IMR-90 (cell line): ENCODE measurements at regions not wholly inside any gene's neighbourhood (a gene's known extent, or its start where the extent isn't known, plus 50 kb on each side); places are given as distances from the start of the nearest gene placed in this dataset.
A peak's percentile ranks its signal among the peaks of the same experiment; 100 is the strongest.

Experiments
- ATAC-seq: fragments of 200-7000 bp; cut with Tn5 transposase; 2 replicates; pipeline ENCODE4 v1.9.1; 2020; ENCODE audit warnings: low read depth, mild to moderate bottlenecking, moderate library complexity
- BruUV-seq: library from RNA; stranded (reverse); fragments of 400-500 nt; replicated peaks from 2 replicates; lab custom pipeline; 2021; lab: Mats Ljungman, UMichigan
- CTCF ChIA-PET: fragments of 300-600 bp; formaldehyde crosslinking; extraction: SDS; loops from one replicate; lab custom pipeline; 2021; ENCODE audit warnings: antibody characterized with exemption; lab: Yijun Ruan, JAX
- POLR2A ChIA-PET: fragments of 300-600 bp; sonication (Branson Sonifier 250); formaldehyde crosslinking; loops from one replicate; lab custom pipeline; 2022; ENCODE audit warnings: antibody characterized with exemption; ENCODE audit not compliant: unreplicated experiment; lab: Charles Lee
- DNase-seq: peaks from one replicate; pipeline ENCODE4 v3.0.0; 2013
- H2AFZ ChIP-seq: replicated peaks from 2 replicates; pipeline ENCODE3; 2013; ENCODE audit warnings: low read length, mild to moderate bottlenecking; ENCODE audit not compliant: poor library complexity
- H2AK5ac ChIP-seq: 2 replicates; pipeline ENCODE4 v1.6.1; 2013; ENCODE audit warnings: low read depth, low read length, inconsistent platforms
- H2AK9ac ChIP-seq: replicated peaks from 2 replicates; pipeline ENCODE3; 2013; ENCODE audit warnings: mild to moderate bottlenecking, low read depth, low read length, moderate library complexity; ENCODE audit not compliant: poor library complexity
- H2BK120ac ChIP-seq: 2 replicates; pipeline ENCODE4 v1.6.1; 2013; ENCODE audit warnings: low read depth, low read length, inconsistent platforms
- H2BK15ac ChIP-seq: 3 replicates; pipeline ENCODE4 v1.6.1; 2013; ENCODE audit warnings: low read depth, low read length, inconsistent platforms
- H2BK20ac ChIP-seq: 2 replicates; pipeline ENCODE4 v1.6.1; 2013; ENCODE audit warnings: low read depth, mild to moderate bottlenecking, inconsistent platforms, low read length, moderate library complexity
- H2BK5ac ChIP-seq: 2 replicates; pipeline ENCODE4 v1.6.1; 2013; ENCODE audit warnings: mild to moderate bottlenecking, low read depth, low read length, inconsistent platforms; ENCODE audit not compliant: poor library complexity, severe bottlenecking
- H3K14ac ChIP-seq: replicated peaks from 2 replicates; pipeline ENCODE4 v1.6.1; 2013; ENCODE audit warnings: low read depth, low read length, inconsistent platforms
- H3K18ac ChIP-seq: 2 replicates; pipeline ENCODE4 v1.6.1; 2013; ENCODE audit warnings: low read depth, low read length, control low read depth
- H3K23ac ChIP-seq: 2 replicates; pipeline ENCODE4 v1.6.1; 2013; ENCODE audit warnings: low read depth, low read length, inconsistent platforms
- H3K27ac ChIP-seq: 2 replicates; pipeline ENCODE4 v1.5.1; 2013; ENCODE audit warnings: mild to moderate bottlenecking, control low read depth, low read length; ENCODE audit not compliant: insufficient read depth
- H3K27me3 ChIP-seq: 2 replicates; pipeline ENCODE4 v1.6.1; 2013; ENCODE audit warnings: low read length; ENCODE audit not compliant: control insufficient read depth, insufficient read depth
- H3K36me3 ChIP-seq: 2 replicates; pipeline ENCODE4 v1.6.1; 2013; ENCODE audit warnings: low read length, mixed read lengths; ENCODE audit not compliant: control insufficient read depth, insufficient read depth
- H3K4ac ChIP-seq: 2 replicates; pipeline ENCODE4 v1.6.1; 2013; ENCODE audit warnings: low read depth, low read length, inconsistent platforms
- H3K4me1 ChIP-seq: 2 replicates; pipeline ENCODE4 v1.6.1; 2013; ENCODE audit warnings: low read length, mixed read lengths; ENCODE audit not compliant: control insufficient read depth, insufficient read depth
- H3K4me2 ChIP-seq: 2 replicates; pipeline ENCODE4 v1.6.1; 2013; ENCODE audit warnings: low read depth, mild to moderate bottlenecking, control low read depth, low read length, moderate library complexity
- H3K4me3 ChIP-seq: 2 replicates; pipeline ENCODE4 v1.5.1; 2013; ENCODE audit warnings: low read depth, mild to moderate bottlenecking, control low read depth, low read length, moderate library complexity; ENCODE audit not compliant: insufficient read depth
- H3K56ac ChIP-seq: 2 replicates; pipeline ENCODE4 v1.6.1; 2013; ENCODE audit warnings: low read length, inconsistent platforms; ENCODE audit not compliant: insufficient read depth; ENCODE audit errors: extremely low read depth
- H3K79me1 ChIP-seq, 2 experiments: 2 replicates each; pipeline ENCODE4 v1.6.1; 2013; ENCODE audit warnings: low read length in 2 of 2, inconsistent platforms in 1 of 2, low read depth in 1 of 2
- H3K9ac ChIP-seq: 2 replicates; pipeline ENCODE4 v1.6.1; 2013; ENCODE audit warnings: low read depth, low read length, control low read depth
- H3K9me1 ChIP-seq: 2 replicates; pipeline ENCODE4 v1.6.1; 2013; ENCODE audit warnings: low read length, inconsistent platforms; ENCODE audit not compliant: insufficient read depth
- H3K9me3 ChIP-seq: 2 replicates; pipeline ENCODE4 v1.6.1; 2013; ENCODE audit warnings: low read length; ENCODE audit not compliant: control insufficient read depth, insufficient read depth
- H4K20me1 ChIP-seq: 2 replicates; pipeline ENCODE4 v1.6.1; 2013; ENCODE audit warnings: low read length, inconsistent platforms; ENCODE audit not compliant: insufficient read depth
- H4K5ac ChIP-seq: 2 replicates; pipeline ENCODE4 v1.6.1; 2013; ENCODE audit warnings: mild to moderate bottlenecking, low read depth, low read length, control low read depth
- H4K8ac ChIP-seq, 2 experiments: 2 replicates each; pipeline ENCODE4 v1.6.1; 2013; ENCODE audit warnings: low read depth in 2 of 2, low read length in 2 of 2, control low read depth in 1 of 2, inconsistent platforms in 1 of 2
- H4K91ac ChIP-seq: 2 replicates; pipeline ENCODE4 v1.6.1; 2013; ENCODE audit warnings: low read depth, low read length, inconsistent platforms; ENCODE audit not compliant: insufficient read depth
- BHLHE40 ChIP-seq: fragments of 150-350 bp; IDR thresholded peaks from 2 replicates; pipeline ENCODE4 v1.6.1; 2016; ENCODE audit warnings: mild to moderate bottlenecking, low read depth, low read length
- CEBPB ChIP-seq: IDR thresholded peaks from 2 replicates; pipeline ENCODE4 v1.6.1; 2012; ENCODE audit warnings: low read depth, low read length, improper control_type of control experiment
- CHD1 ChIP-seq: IDR thresholded peaks from 2 replicates; pipeline ENCODE4 v1.6.1; 2012; ENCODE audit warnings: low read depth, low read length, improper control_type of control experiment
- CTCF ChIP-seq: conservative IDR thresholded peaks from 2 replicates; pipeline ENCODE4 v1.5.1; 2012; ENCODE audit warnings: mild to moderate bottlenecking, low read depth, low read length, improper control_type of control experiment
- MAFK ChIP-seq: IDR thresholded peaks from 2 replicates; pipeline ENCODE4 v1.6.1; 2012; ENCODE audit warnings: low read depth, low read length, improper control_type of control experiment
- MAZ ChIP-seq: IDR thresholded peaks from 2 replicates; pipeline ENCODE4 v1.6.1; 2012; ENCODE audit warnings: low read depth, mild to moderate bottlenecking, low read length, improper control_type of control experiment, moderate library complexity, borderline replicate concordance
- NFE2L2 ChIP-seq: fragments of 150-350 bp; IDR thresholded peaks from 2 replicates; pipeline ENCODE4 v1.6.1; 2016; ENCODE audit warnings: low read depth, mild to moderate bottlenecking, low read length
- POLR2A ChIP-seq: IDR thresholded peaks from 2 replicates; pipeline ENCODE4 v1.6.1; 2012; ENCODE audit warnings: mild to moderate bottlenecking, low read depth, low read length
- RCOR1 ChIP-seq: IDR thresholded peaks from 2 replicates; pipeline ENCODE4 v1.6.1; 2012; ENCODE audit warnings: mild to moderate bottlenecking, low read length, improper control_type of control experiment; ENCODE audit not compliant: insufficient replicate concordance
- RFX5 ChIP-seq: IDR thresholded peaks from 2 replicates; pipeline ENCODE4 v1.8.0; 2012; ENCODE audit warnings: low read depth, mild to moderate bottlenecking, low read length, moderate library complexity
- SMC3 ChIP-seq: fragments of 150-350 bp; IDR thresholded peaks from 2 replicates; pipeline ENCODE4 v1.6.1; 2016; ENCODE audit warnings: low read depth, mild to moderate bottlenecking, antibody characterized with exemption, low read length, moderate library complexity
- WGBS, 2 experiments: methylation state at CpG; one replicate each; pipeline versions ENCODE4 v1.1.5 to v1.1.7; 2013; ENCODE audit warnings: missing lambda C conversion rate in 2 of 2; ENCODE audit not compliant: insufficient read length in 1 of 2; ENCODE audit errors: extremely low coverage in 2 of 2; 5-methylcytosine and 5-hydroxymethylcytosine counted together
- dilution Hi-C: fragments of 300-500 bp; cut with HindIII; formaldehyde crosslinking; loops from one replicate; pipeline ENCODE4 v1.14.3; 2018; ENCODE audit warnings: low sequenced_read_pairs; ENCODE audit not compliant: unreplicated experiment
- in situ Hi-C: fragments of 300-500 bp; cut with MboI; formaldehyde crosslinking; loops from 3 replicates; pipeline ENCODE4 v1.14.3; 2019; ENCODE audit warnings: low sequenced_read_pairs, inconsistent platforms, mixed read lengths
- intact Hi-C: fragments of 100-400 bp; cut with micrococcal nuclease; formaldehyde crosslinking; loops from 2 replicates; pipeline ENCODE4 v1.10.0; 2022
- TF ChIP-seq, protein P1 (sequence below): fragments of 150-350 bp; IDR thresholded peaks from 2 replicates; pipeline ENCODE4 v1.6.1; 2017; ENCODE audit warnings: mild to moderate bottlenecking, antibody characterized with exemption, low read length, low read depth
- TF ChIP-seq, protein P2 (sequence below): fragments of 150-350 bp; IDR thresholded peaks from 2 replicates; pipeline ENCODE4 v1.6.1; 2016; ENCODE audit warnings: low read depth, mild to moderate bottlenecking, low read length, moderate library complexity, borderline replicate concordance

GRCh38 chr5:5080790-5081189 is 59.3 kb upstream of the ADAMTS16 start:
- BruUV-seq = no TSS peak
- Histone ChIP-seq H3K4ac (no peak overlapping the region), H4K5ac (no peak overlapping the region), H3K23ac (no peak overlapping the region), H3K4me3 (no peak overlapping the region), H2BK5ac (no peak overlapping the region), H3K9ac (no peak overlapping the region), H3K4me2 (no peak overlapping the region), H2BK15ac (no peak overlapping the region), H2BK20ac (no peak overlapping the region), H3K56ac (no peak overlapping the region), H3K27ac (no peak overlapping the region), H3K18ac (no peak overlapping the region), H3K14ac (no peak overlapping the region), H2AFZ (no peak overlapping the region), H4K8ac (no peak overlapping the region), H3K79me1 (no peaks in the 10 kb centered on the region), H2AK9ac (peak overlapping the region; percentile 50), H2AK5ac (no peak overlapping the region), H3K9me3 (peaks cover 13% of the 10 kb centered on the region; the same call in 1 of the 2 replicates), H3K4me1 (no peaks in the 10 kb centered on the region), H2BK120ac (no peak overlapping the region), H4K91ac (no peak overlapping the region), H4K20me1 (no peaks in the 10 kb centered on the region), H3K27me3 (no peaks in the 10 kb centered on the region), H3K36me3 (no peaks in the 10 kb centered on the region), H3K9me1 (no peaks in the 10 kb centered on the region)
- no peak for ATAC-seq
- in situ Hi-C loops = no loop called here
- no peak for DNase-seq
- POLR2A ChIA-PET = no interaction called here
- TF ChIP-seq, protein P1, sequence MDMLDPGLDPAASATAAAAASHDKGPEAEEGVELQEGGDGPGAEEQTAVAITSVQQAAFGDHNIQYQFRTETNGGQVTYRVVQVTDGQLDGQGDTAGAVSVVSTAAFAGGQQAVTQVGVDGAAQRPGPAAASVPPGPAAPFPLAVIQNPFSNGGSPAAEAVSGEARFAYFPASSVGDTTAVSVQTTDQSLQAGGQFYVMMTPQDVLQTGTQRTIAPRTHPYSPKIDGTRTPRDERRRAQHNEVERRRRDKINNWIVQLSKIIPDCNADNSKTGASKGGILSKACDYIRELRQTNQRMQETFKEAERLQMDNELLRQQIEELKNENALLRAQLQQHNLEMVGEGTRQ = no peak
- TF ChIP-seq POLR2A (no peak), MAZ (no peak), MAFK (no peak), CHD1 (no peak), SMC3 (no peak), NFE2L2 (no peak), CTCF (no peak), RFX5 (no peak), RCOR1 (no peak), CEBPB (no peak), BHLHE40 (no peak)
- TF ChIP-seq, protein P2, sequence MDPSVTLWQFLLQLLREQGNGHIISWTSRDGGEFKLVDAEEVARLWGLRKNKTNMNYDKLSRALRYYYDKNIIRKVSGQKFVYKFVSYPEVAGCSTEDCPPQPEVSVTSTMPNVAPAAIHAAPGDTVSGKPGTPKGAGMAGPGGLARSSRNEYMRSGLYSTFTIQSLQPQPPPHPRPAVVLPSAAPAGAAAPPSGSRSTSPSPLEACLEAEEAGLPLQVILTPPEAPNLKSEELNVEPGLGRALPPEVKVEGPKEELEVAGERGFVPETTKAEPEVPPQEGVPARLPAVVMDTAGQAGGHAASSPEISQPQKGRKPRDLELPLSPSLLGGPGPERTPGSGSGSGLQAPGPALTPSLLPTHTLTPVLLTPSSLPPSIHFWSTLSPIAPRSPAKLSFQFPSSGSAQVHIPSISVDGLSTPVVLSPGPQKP = no peak
- dilution Hi-C loops = no loop called here
- intact Hi-C loops = no loop called here
- no CpG with 5 or more reads among the region's 5 CpGs for WGBS, 2 experiments
- CTCF ChIA-PET = no interaction called here
